Body of pancreas (tissue), 4 donors: ENCODE measurements at regions not wholly inside any gene's neighbourhood (a gene's known extent, or its start where the extent isn't known, plus 50 kb on each side); places are given as distances from the start of the nearest gene placed in this dataset.

Experiments
- ATAC-seq: fragments of 150-250 bp; one replicate; pipeline ENCODE4 v1.9.1; 2016
- DNase-seq, 4 donors: peaks; one replicate each; pipeline ENCODE4 v3.0.0-alpha.2; 2019
- H3K27ac ChIP-seq, 4 donors: fragments of 200-600 bp; sonication (generic); 1 replicate in 3 of 4; 2 replicates in 1 of 4; pipeline versions ENCODE4 v1.5.1 to v1.6.1; 2016 to 2019; ENCODE audit warnings: mild to moderate bottlenecking in 1 of 4, mixed read lengths in 1 of 4, moderate library complexity in 1 of 4
- H3K27me3 ChIP-seq, 2 donors: fragments of 200-600 bp; sonication (generic); one replicate each; pipeline ENCODE4 v1.6.0; 2016; ENCODE audit warnings: mild to moderate bottlenecking in 1 of 2
- H3K36me3 ChIP-seq, 2 donors: fragments of 200-600 bp; sonication (generic); replicated peaks in 1 of 2; 2 replicates each; pipeline ENCODE4 v1.5.1; 2016; ENCODE audit warnings: low read depth in 2 of 2; ENCODE audit not compliant: insufficient read depth in 1 of 2
- H3K4me1 ChIP-seq: fragments of 200-600 bp; sonication (generic); one replicate; pipeline ENCODE4 v1.6.0; 2016
- H3K4me3 ChIP-seq, 2 donors: fragments of 200-600 bp; sonication (generic); 1 replicate in 1 of 2; 2 replicates in 1 of 2; pipeline ENCODE4 v1.5.1; 2016 to 2019
- H3K9me3 ChIP-seq, 3 donors: fragments of 200-600 bp; sonication (generic); 1 replicate in 2 of 3; 2 replicates in 1 of 3; pipeline ENCODE4 v1.5.1; 2016
- CTCF ChIP-seq, 7 experiments: fragments of 450-650 bp in 4 of 7; fragments of 200-600 bp in 3 of 7; sonication (generic) in 3 of 7; IDR thresholded peaks; one replicate each; pipeline ENCODE4 v1.5.1; 2016 to 2019; ENCODE audit warnings: antibody characterized with exemption in 7 of 7
- POLR2A ChIP-seq, 3 donors: fragments of 450-650 bp; IDR thresholded peaks; one replicate each; pipeline ENCODE4 v1.6.1; 2016; ENCODE audit warnings: antibody characterized with exemption in 3 of 3, mild to moderate bottlenecking in 2 of 3
- WGBS, 2 donors: methylation state at CpG; one replicate each; pipeline ENCODE4 v1.1.5; 2017; 5-methylcytosine and 5-hydroxymethylcytosine counted together
- intact Hi-C: fragments of 100-400 bp; cut with DNase I; formaldehyde crosslinking; loops from one replicate; pipeline ENCODE4 v1.15.1; 2023

- H3K36me3 ChIP-seq = no peaks in the 10 kb centered on the region
- no peak for DNase-seq
- no peaks in the 10 kb centered on the region for H3K27me3 ChIP-seq
- H3K27ac ChIP-seq = no peak overlapping the region
- TF ChIP-seq CTCF (IDR thresholded peaks at IDR 0.05) = no peak
- TF ChIP-seq POLR2A (IDR thresholded peaks at IDR 0.05) = no peak
- H3K4me3 ChIP-seq = no peak overlapping the region
- WGBS, 2 donors = 83 to 90% methylated on average over 2 of the region's 2 CpGs
- no peak for ATAC-seq
- no peaks in the 10 kb centered on the region for H3K9me3 ChIP-seq
- no peaks in the 10 kb centered on the region for H3K4me1 ChIP-seq
- intact Hi-C loops = no loop called here
Observed at GRCh38 chr2:5377323-5377722, 314.9 kb upstream of the SOX11 start.

GRCh38 chr2:5379811-5380210 is 312.4 kb upstream of the SOX11 start:
- no peak overlapping the region for H3K4me3 ChIP-seq
- H3K9me3 ChIP-seq = no peaks in the 10 kb centered on the region
- TF ChIP-seq CTCF (IDR thresholded peaks at IDR 0.05) = no peak
- TF ChIP-seq POLR2A (IDR thresholded peaks at IDR 0.05) = no peak
- intact Hi-C loops = no loop called here
- 18 to 44% methylated on average over 1 of the region's 1 CpG for WGBS, 2 donors
- no peaks in the 10 kb centered on the region for H3K36me3 ChIP-seq
- no peak overlapping the region for H3K27ac ChIP-seq
- no peak for ATAC-seq
- no peak for DNase-seq
- H3K27me3 ChIP-seq = no peaks in the 10 kb centered on the region
- H3K4me1 ChIP-seq = no peaks in the 10 kb centered on the region

- Histone ChIP-seq H3K27ac (no peak overlapping the region), H3K36me3 (no peaks in the 10 kb centered on the region), H3K4me3 (no peak overlapping the region), H3K9me3 (no peaks in the 10 kb centered on the region), H3K4me1 (no peaks in the 10 kb centered on the region), H3K27me3 (no peaks in the 10 kb centered on the region)
- 83 to 85% methylated on average over 3 of the region's 3 CpGs for WGBS, 2 donors
- TF ChIP-seq CTCF (IDR thresholded peaks at IDR 0.05) (no peak), POLR2A (IDR thresholded peaks at IDR 0.05) (no peak)
- intact Hi-C loops = no loop called here
- no peak for ATAC-seq
- DNase-seq = no peak
Observed at GRCh38 chr2:5385596-5385995, 306.6 kb upstream of the SOX11 start.

GRCh38 chr2:5387406-5387805 is 304.8 kb upstream of the SOX11 start:
- DNase-seq (no peak), ATAC-seq (no peak)
- Histone ChIP-seq H3K9me3 (no peaks in the 10 kb centered on the region), H3K4me1 (no peaks in the 10 kb centered on the region), H3K4me3 (no peak overlapping the region), H3K36me3 (no peaks in the 10 kb centered on the region), H3K27me3 (no peaks in the 10 kb centered on the region), H3K27ac (no peak overlapping the region)
- TF ChIP-seq POLR2A (IDR thresholded peaks at IDR 0.05) (no peak), CTCF (IDR thresholded peaks at IDR 0.05) (no peak)
- intact Hi-C loops = no loop called here
- WGBS, 2 donors = 52 to 56% methylated on average over 2 of the region's 2 CpGs

- Histone ChIP-seq H3K27me3 (no peaks in the 10 kb centered on the region), H3K4me1 (no peaks in the 10 kb centered on the region)
Observed at GRCh38 chr2:5389740-5390139, 302.4 kb upstream of the SOX11 start.

More at GRCh38 chr2:5389740-5390139, 302.4 kb upstream of the SOX11 start:
- Histone ChIP-seq H3K27ac (no peak overlapping the region), H3K9me3 (no peaks in the 10 kb centered on the region), H3K36me3 (no peaks in the 10 kb centered on the region), H3K4me3 (no peak overlapping the region)
- DNase-seq (no peak), ATAC-seq (no peak)
- intact Hi-C loops = no loop called here
- TF ChIP-seq POLR2A (IDR thresholded peaks at IDR 0.05) (no peak), CTCF (IDR thresholded peaks at IDR 0.05) (no peak)
- WGBS, 2 donors = 55% methylated on average over 5 of the region's 5 CpGs
